H1 (cell line): ENCODE measurements at regions not wholly inside any gene's neighbourhood (a gene's known extent, or its start where the extent isn't known, plus 50 kb on each side); places are given as distances from the start of the nearest gene placed in this dataset.

Experiments
- ATF3 ChIP-seq: IDR thresholded peaks from 2 replicates; pipeline ENCODE4 v1.6.1; 2011; ENCODE audit warnings: low read depth, mild to moderate bottlenecking, low read length; ENCODE audit not compliant: insufficient read depth
- CEBPB ChIP-seq: IDR thresholded peaks from 2 replicates; pipeline ENCODE4 v1.6.1; 2012; ENCODE audit warnings: low read depth, low read length
- HDAC2 ChIP-seq, 2 experiments: fragments of 300-600 bp in 1 of 2; sonication (generic) in 1 of 2; IDR thresholded peaks; 2 replicates each; pipeline ENCODE4 v1.6.1; 2011 to 2012; ENCODE audit warnings: low read depth in 2 of 2, low read length in 2 of 2, mild to moderate bottlenecking in 2 of 2, moderate library complexity in 2 of 2, borderline replicate concordance in 1 of 2, inconsistent platforms in 1 of 2
- JUND ChIP-seq: IDR thresholded peaks from 2 replicates; pipeline ENCODE4 v1.6.1; 2011; ENCODE audit warnings: mild to moderate bottlenecking, improper control_type of control experiment, low read length
- RXRA ChIP-seq: IDR thresholded peaks from 2 replicates; pipeline ENCODE4 v1.6.1; 2011; ENCODE audit warnings: low read depth, mild to moderate bottlenecking, low read length, moderate library complexity; ENCODE audit not compliant: insufficient read depth
- SP2 ChIP-seq: IDR thresholded peaks from 2 replicates; pipeline ENCODE4 v1.6.1; 2012; ENCODE audit warnings: mild to moderate bottlenecking, low read length, inconsistent platforms

DNA sequence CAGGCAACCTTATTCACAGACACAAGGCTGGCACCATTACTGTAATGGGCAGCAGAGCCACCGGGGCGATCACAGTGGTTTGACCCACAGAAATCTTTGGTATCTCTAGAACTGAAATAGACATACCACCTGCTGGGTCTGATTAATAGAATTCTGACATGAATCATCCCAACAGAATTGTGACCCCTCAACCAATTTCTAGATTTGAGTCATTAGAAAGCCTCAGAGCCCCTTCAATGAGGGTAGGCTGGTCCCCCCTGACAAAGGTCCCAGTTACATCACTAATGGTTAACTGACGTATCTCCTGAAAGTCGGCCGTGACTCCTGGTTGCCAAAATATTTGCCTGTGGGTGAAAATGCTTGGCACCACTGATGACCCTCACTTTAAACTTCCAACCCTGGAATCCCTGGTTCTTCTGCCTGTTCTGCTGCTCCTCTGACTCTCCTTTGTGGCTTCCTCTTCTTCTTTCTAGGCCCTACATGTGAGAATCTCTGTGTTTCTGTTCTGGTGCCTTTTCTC lies 124.9 kb upstream of the ARID1B start (continued):
- TF ChIP-seq ATF3 (no peak), JUND (no peak), SP2 (no peak), HDAC2 (IDR thresholded peaks at IDR 0.05; ENCODE audit: borderline replicate concordance in 1 of 2, low read depth in 2 of 2, low read length in 2 of 2) (no peak), RXRA (no peak), CEBPB (no peak)
